ENCODE measurements at regions not wholly inside any gene's neighbourhood (a gene's known extent, or its start where the extent isn't known, plus 50 kb on each side); places are given as distances from the start of the nearest gene placed in this dataset.

DNA sequence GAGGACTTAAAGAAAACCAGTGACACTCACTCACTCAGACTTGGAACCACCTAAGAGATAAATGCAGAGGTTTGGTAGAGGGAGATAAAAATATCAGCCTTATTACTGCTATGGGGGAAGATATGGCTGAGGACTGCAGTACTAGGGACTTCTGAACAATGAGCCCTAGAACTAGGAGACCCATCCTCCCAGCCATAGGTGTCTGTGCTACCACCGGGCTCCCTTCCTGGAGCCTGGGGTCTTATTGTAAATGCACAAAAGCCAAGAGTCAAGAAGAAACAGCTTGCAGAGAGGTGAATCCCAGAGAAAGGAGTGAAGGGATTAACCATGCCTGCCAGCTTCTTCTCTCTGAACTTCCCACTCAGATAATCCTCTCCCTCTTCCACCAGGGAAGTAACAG is 108.3 kb upstream of the AKR1E2 start:
- TF ChIP-seq POLR2A (IDR thresholded peaks at IDR 0.05; ENCODE audit: low read depth, low read length) (no peak), POLR2AphosphoS5 (IDR thresholded peaks at IDR 0.05; ENCODE audit: low read depth, low read length) (no peak)

Data from GM12892 (cell line).